GM18867 (cell line): ENCODE measurements at regions not wholly inside any gene's neighbourhood (a gene's known extent, or its start where the extent isn't known, plus 50 kb on each side); places are given as distances from the start of the nearest gene placed in this dataset.
"Not testable (repeated sequence)": the region's sequence is repeated elsewhere in the genome, so short reads cannot be mapped to it uniquely, and the experiment has no call there.

Experiments used
- ATAC-seq: cut with Tn5 transposase; IDR thresholded peaks from one replicate; pipeline ENCODE4 v1.9.1; 2021; ENCODE audit warnings: mild to moderate bottlenecking, moderate library complexity; ENCODE audit not compliant: unreplicated experiment

DNA sequence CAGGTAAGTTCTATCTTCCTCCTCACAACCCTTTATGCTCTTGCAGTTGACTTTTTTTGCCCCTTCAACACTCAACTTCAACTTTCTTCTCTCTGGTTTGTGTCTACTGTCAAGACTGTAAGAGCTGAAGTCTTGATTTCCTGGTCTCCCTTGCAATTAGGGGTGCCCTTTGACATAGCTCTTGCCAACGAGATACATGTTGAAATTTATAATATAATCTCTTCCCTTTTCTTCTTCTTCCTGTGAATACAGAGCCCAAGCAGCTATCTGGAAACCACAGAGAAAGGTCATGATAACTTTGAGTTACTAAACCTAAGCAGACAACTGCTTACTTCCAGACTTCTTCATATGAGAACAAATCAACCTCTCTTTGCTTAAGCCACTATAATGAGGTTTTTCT, 163.5 kb downstream of the MC4R start:
- no peak for ATAC-seq

DNA sequence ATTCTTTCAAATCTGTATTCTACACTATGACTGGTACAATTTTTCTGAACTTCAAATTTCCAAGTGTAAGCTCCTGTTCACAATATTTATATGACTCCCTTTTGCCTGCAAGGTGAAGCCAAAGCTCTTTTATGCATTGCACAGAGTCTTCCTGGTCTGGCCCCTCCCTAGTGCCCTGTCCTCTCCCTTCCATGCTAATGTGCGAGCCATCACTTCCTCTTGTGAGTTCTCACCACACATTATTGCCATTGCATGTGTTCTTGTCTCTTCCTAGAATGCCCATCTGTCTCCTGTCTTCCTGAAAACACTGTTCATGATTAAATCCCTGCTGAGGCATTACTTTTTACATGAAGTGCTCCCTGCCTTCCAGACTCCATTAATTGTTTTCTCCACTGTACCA, 169.9 kb downstream of the MC4R start:
- no peak for ATAC-seq

DNA sequence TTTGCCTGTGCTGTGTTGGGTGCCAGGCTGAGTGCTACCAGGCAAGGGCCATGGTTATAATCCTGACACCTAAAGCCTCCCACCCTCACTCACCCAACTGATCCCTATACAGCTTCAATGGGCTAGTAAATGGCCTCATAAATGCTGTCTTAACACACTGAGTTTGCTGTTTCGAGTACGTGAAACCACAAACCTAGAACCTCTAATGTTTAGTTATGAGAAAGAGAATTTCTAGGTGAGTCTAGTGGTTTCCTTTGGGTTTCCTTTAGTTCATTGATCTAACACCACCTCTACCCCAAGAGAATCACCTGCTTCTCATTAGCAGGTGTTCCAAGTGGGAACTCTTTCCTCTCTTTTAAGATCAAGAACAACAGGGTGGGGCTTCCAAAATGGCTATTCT, 172.0 kb downstream of the MC4R start:
- peak; percentile 76 for ATAC-seq

DNA sequence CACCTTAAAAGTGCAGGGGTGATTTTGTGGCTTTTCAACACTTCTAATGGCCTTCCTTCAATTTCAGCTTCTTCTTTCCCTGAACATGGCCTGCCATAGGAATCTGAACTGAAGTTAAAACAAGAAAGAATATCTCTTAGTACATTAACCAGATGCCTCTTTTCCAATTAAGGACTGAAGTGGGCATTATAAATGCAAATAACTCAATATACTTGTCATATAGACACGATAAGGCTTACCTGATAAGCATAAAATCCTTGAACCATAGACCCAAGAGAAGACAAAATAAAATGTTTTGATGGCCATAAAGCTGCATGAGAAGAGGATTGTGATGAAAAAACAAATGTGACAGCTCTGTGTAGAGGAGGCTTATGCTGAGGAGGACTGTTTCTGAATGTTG, 173.1 kb downstream of the MC4R start:
- ATAC-seq = no peak

DNA sequence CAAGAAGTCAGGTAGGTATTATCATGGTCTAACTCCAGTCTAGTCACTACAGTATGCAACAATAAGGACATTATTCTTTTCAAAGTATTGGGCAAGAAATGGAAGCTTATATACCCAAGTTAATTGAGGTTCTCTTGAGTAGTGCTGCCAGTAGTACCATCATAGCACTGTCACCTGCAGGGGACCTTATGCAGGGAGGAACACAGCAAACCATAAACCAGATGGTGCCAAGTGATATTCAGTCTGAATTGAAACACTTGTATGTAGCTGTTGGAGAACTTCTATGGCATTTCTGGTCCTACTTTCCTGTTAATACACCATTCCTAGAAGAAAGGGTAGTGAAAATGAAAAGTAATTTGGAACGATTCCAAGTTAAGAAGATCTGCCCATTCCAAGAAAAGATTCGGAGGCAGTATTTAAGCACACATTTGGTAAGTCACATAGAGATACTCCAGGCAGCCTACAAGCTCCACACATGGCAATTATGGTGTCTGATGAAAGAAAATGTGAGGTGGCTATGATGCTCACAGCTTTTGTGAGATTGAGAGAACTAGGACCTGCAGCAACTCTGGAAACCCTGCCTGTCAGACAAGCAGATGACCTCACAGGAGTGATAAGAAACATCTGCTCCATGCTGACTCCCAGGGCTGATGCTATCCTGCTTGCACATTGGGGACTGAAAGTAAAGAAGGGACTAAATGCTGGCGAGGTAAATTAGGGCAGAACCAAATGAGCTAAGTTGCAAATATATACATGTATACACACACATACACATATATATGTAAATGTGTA, 174.7 kb downstream of the MC4R start:
- no peak for ATAC-seq

DNA sequence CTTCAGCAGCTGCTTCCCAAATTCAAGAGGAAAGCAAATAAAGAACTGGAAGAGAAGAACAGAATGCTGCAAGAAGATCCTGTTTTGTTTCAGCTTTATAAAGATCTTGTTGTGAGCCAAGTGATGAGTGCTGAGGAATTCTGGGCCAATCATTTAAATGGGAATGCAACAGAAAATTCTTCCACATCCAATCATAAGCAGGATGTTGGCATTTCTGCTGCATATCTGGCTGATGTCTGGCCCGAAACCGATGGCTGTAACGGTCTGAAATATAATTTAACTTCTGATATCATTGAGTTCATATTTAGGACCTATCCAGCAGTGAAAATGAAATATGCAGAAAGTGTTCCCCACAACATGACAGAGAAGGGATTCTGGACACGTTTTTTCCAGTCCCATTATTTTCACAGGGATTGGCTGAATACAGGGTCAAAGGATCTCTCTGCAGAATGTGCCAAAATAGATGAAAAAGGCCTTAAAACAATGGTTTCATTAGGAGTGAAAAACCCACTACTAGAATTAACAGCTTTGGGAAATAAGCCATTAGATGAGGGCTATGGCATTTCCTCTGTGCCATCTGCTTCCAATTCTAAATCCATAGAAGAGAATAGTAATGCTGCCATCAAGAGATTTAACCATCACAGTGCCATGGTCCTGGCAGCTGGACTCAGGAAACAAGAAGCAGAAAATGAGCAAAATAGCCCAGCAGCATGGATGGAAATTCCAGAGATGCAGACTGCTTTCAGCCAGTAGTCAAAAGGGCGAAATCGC, 175.6 kb downstream of the MC4R start:
- ATAC-seq = no peak

DNA sequence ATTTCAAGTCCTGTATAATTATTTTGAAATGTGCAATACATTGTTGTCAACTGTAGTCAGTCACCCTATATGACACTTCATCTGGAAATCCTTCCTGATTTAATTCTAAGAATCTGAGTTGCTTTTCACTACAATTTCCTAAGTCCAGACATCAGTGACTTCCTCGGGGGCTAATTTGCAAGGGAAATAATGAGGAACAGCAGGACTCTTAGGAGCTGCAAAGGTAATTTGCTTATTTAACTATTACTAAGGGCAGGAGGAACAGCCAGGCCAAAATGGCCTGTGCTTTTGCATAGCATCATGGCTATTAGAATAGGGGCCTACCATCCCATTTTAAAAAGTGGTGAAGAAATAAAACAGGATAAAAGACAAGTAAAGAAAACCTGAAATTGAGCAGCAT, 178.8 kb downstream of the MC4R start:
- no peak for ATAC-seq

DNA sequence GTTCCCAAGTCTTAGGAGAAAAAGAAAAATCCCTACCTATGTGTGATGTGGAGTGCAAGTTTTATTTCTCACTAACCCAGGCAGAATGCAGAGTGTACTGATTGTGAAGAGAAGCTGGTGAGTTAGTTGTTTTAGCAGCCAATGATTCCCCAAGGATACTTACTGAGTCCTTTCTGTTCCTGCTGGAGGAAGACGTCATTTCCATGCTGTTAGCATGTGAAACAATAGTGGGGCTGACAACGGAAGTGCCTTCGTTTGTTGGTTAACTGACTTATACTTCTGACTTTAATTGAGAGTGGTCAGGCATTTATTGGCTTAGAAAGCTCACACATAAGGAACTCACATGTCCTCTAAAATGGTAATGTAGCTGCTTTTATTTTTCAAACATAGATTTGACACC, 180.6 kb downstream of the MC4R start:
- no peak for ATAC-seq

DNA sequence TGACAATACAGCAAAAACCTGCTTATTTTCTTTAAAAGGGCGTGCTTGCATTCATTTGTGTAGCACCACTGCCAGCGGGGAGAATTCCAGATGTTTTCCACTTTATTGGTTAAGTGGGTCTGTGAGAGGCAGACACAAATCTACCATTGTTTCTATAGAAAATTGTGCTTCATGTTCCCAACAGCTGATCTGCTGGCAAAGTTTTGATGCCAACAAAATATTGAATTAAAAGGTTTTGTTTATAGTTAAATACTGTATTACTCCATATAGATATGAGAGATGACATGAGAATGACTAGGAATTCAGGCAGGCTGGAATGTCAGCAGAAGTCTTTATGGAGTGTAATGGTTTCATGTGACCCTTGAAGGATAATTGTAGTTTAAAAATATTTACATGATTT, 182.7 kb downstream of the MC4R start:
- no peak for ATAC-seq

DNA sequence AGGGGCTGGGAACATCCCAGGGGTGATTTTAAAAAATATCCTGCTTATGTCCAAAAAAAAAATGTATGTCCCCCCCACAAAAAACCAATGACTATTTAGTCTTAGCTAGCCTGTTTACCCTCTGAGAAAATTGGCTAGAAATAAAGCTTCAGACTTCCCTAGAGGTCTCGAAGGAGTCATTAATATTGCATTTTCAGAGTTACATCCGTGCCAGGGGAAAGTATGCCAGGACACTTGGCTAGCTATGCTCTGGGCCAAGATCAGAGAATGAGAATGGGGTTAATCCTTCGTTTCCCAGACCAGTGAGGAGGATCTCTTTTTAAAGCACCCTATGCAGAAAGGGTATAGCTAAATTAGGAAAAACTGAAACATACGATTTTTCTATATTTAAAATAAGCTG, 183.6 kb downstream of the MC4R start:
- no peak for ATAC-seq

DNA sequence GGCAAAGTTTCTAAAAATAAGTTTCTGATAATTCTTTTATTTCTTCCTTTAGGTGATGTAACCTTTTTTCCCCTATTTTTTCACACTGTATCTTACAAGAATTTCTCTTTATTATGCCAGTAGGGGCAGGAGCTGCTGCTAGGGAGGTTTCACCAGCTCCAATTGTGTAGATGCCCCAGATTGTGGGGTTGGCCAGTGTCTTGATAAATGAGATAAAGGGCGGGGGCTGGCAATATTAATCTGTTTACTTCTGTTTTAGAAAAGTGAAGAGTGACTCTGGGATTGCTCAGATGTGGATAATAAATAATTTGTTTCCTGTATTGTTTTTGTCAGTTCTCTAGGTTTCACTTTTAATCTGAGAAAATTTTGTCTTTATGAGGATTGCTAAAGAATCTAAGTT, 190.4 kb downstream of the MC4R start:
- ATAC-seq = no peak

DNA sequence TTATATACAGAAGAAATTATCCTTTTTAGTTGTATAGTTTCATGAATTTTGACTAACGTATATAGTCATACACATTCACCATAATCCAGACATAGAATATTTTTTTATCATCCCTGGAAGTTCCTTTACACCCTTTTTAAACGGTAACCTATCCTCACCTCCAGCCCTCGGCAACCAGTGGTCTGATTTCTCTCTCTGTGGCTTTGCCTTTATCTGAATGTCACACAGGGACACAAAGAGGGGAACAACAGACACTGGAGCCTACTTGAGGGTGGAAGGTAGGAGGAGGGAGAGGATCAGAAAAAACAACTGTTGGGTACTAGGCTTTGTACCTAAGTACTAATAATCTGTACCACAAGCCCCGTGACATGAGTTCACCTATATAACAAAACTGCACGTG, 191.9 kb downstream of the MC4R start:
- no peak for ATAC-seq

DNA sequence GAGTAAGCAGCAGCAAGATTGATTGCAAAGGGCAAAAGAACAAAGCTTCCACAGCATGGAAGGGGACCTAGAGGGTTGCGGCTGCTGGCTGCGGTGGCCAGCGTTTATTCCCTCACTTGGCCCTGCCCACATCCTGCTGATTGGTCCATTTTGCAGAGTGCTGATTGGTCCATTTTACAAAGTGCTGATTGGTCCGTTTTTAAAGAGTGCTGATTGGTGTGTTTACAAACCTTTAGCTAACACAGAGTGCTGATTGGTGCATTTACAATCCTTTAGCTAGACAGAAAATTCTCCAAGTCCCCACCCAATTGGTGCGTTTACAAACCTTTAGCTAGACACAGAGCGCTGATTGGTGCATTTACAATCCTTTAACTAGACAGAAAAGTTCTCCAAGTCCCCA, 194.4 kb downstream of the MC4R start:
- ATAC-seq = not testable (repeated sequence)

DNA sequence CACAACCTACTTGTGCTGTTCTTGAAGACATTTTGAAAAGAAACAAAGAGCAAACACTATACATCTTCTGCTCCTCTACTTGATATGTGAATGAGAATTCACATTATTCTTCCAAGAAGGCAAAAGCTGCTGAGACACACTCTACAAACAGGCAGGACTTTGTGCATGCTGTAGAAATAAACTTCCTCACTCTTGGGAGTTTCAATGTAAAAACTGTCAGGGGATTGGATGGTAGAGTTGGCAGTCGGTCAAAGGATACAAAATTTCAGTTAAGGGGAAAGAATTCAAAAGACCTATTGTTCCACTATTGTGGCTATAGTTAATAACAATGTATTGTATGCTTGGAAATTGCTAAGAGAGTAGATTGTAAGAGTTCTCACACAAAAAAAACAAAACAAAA, 196.3 kb downstream of the MC4R start:
- no peak for ATAC-seq

DNA sequence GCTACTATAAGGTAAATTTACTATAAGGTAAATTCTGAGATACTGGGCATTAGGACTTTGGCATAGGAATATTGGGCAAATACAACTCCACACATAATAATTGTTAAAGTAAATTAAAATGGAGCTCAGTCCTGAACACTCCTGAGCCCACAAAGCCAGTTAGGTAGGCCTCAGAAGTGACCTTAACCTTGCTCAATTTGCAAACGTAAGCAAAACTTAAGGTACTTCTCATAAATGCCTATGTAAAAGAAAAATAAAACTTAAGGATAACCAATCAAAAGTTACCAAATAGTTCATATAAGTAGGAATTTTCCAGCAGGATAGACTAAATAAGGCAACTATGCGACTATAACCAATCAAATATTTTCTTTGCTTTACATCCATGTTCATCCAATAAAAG, 197.7 kb downstream of the MC4R start:
- no peak for ATAC-seq

DNA sequence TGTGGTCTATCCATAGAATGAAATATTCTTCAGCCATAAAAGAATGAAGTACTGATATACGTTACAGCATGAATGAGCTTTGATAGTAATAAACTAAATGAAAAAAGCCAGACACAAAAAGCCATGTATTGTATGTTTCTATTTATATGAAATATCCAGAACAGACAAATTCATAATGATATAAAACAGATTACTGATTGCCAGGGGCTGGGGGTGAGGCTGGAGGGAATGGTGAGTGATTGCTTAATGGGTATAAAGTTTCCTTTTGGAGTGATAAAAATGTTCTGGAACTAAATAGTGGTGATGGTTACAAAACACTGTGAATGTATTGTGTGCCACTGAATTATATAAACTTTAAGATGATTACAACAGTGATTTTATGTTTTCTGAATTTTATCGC, 200.5 kb downstream of the MC4R start:
- no peak for ATAC-seq

DNA sequence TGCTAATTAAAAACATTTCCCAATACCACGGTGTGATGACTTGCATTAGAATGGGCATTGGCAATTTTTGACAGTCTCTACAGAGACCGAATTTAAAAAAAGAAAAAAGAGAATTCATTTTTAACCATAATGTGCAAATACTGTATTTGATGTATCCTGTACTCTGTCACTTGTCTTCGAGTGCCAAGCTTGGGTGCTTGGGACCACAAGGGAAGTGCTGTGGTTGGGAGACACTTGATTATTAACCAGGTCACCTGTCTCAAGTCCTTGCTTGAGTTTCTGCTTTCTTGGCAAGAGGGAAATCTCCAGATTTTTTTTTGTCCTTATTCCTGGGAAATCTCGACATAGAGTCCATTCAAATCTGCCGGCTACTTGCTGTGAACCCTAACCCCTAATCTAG, 209.0 kb downstream of the MC4R start:
- ATAC-seq = peak; percentile 59

DNA sequence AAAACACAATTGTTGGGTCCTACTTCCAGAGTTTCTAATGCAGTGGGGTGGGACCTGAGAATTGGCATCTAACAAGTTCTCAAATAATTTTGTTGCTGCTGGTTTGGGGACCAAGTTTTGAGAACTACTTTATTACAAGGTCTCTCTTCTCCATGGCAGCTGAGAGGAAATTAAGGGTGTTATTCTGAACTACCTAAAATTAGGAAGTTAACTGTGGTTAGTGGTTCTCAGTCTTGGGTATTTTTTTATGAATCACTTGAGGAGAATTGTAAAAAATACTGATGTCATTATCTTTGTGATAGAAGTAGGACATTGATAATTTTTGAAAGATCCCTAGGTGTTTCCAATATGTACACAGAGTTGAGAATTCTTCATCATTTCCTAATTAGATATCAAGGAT, 210.2 kb downstream of the MC4R start:
- ATAC-seq = peak; percentile 61

DNA sequence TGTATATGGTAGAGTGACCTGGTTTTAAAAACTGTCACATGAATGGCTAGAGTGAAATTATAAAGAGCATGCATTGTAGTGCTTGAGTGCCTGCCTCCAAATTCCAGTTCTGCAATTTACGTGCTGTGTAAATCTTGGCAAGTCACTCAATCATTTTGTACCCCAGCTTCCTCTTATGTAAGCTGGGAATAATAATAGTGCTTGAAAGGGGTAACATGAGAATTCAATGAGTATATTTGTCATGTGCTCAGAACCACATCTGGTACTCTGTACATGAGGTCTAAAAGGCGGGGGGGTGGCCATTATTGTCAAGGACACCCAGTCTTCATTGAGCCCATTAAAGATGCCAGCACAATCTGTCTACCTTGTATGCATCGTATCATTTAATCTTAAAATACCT, 214.8 kb downstream of the MC4R start:
- ATAC-seq = no peak

DNA sequence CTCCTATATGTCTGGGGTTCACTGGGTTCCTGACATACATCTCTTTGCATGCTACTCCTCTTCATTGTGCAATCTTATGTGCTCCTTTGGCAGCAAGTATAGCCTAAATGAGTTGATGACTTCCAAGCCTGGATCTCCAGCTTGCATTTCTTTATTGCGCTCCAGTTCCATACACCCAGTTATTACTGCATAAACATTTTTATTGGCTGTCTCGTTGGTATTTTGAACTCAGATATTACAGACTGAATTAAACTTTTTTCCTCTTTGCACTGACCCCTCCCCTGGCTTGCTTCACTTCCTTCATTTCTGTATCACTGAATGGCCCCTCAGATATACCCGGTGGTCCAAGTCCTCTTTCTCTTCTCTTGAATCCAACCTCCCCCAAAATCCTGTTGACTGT, 219.2 kb downstream of the MC4R start:
- no peak for ATAC-seq

DNA sequence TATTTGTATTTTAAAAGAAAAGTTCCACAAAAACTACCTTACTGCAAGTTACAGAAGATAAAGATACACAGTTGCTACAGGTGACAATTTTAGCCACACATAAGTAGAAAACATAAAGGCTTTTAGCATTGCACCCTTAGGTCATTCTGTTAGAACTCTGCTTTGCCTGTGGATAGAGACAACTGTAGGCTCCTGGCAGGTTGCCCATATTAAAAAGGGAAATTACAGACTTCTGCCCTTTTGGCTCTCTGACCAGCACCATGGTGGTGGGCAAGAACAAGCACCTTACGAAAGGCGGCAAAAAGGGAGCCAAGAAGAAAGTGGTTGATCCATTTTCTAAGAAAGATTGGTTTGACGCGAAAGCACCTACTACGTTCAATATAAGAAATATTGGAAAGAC, 223.3 kb downstream of the MC4R start:
- no peak for ATAC-seq

DNA sequence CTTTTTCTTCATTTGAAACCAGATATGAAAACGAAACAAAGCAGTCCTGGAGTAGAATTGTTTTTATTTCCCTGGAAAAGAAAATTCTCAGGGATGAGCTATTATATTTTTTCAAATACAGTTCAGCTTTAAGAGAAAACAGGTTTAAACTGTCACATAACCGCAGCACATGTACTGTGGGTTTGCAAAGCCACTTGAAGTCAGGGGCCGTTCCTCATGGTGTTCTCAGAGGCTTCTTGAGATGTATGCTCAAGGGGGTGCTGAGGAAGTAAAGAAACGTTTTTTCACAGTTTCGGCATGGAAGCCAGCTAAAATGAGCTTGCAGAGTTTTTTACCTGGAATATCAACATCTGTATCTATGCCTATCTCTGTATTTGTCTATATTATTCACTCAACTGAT, 225.3 kb downstream of the MC4R start:
- ATAC-seq = peak; percentile 37
